B cell (primary cell): ENCODE measurements at regions not wholly inside any gene's neighbourhood (a gene's known extent, or its start where the extent isn't known, plus 50 kb on each side); places are given as distances from the start of the nearest gene placed in this dataset.

Source experiments
- ATAC-seq: fragments of 200-7000 bp; cut with Tn5 transposase; one replicate; pipeline ENCODE4 v1.10.0; 2021; ENCODE audit warnings: low read depth, mild to moderate bottlenecking, moderate number of reproducible peaks, moderate library complexity
- CTCF ChIA-PET: fragments of 350-600 bp; sonication (Branson Sonifier 250); formaldehyde crosslinking; loops from one replicate; lab custom pipeline; 2021; ENCODE audit warnings: antibody characterized with exemption, inconsistent platforms; lab: Charles Lee
- POLR2A ChIA-PET: fragments of 350-600 bp; sonication (Branson Sonifier 250); formaldehyde crosslinking; loops from one replicate; lab custom pipeline; 2021; ENCODE audit warnings: antibody characterized with exemption; lab: Charles Lee
- DNase-seq: peaks from one replicate; pipeline ENCODE4 v3.0.0; 2013
- H2AFZ ChIP-seq: 2 replicates; pipeline ENCODE4 v1.6.1; 2012; ENCODE audit warnings: mild to moderate bottlenecking, low read depth, low read length; ENCODE audit not compliant: insufficient read depth, poor library complexity, severe bottlenecking
- H3K27ac ChIP-seq, 2 donors: 1 replicate in 1 of 2; 2 replicates in 1 of 2; pipeline ENCODE4 v1.5.1; 2012 to 2013; ENCODE audit warnings: low read length in 2 of 2, mild to moderate bottlenecking in 2 of 2, moderate library complexity in 1 of 2
- H3K27me3 ChIP-seq, 4 experiments: fragments of 200-600 bp in 1 of 4; sonication (generic) in 1 of 4; replicated peaks in 1 of 4; 1 replicate in 2 of 4; 2 replicates in 2 of 4; pipeline versions ENCODE4 v1.6.1 to v1.7.0; 2013 to 2016; ENCODE audit warnings: low read length in 3 of 4, mild to moderate bottlenecking in 2 of 4, mixed read lengths in 1 of 4, moderate library complexity in 1 of 4; ENCODE audit not compliant: insufficient read depth in 4 of 4, control insufficient read depth in 3 of 4; ENCODE audit errors: control extremely low read depth in 1 of 4
- H3K36me3 ChIP-seq, 2 experiments: replicated peaks in 1 of 2; 1 replicate in 1 of 2; 2 replicates in 1 of 2; pipeline versions ENCODE4 v1.6.1 to v1.7.1; 2013; ENCODE audit warnings: low read length in 1 of 2; ENCODE audit not compliant: insufficient read depth in 2 of 2, control insufficient read depth in 1 of 2; ENCODE audit errors: control extremely low read depth in 1 of 2, extremely low read depth in 1 of 2
- H3K4me1 ChIP-seq, 2 donors: fragments of 200-600 bp in 1 of 2; sonication (generic) in 1 of 2; 1 replicate in 1 of 2; 2 replicates in 1 of 2; pipeline versions ENCODE4 v1.5.1 to v1.6.1; 2013 to 2017; ENCODE audit warnings: low read length in 2 of 2; ENCODE audit not compliant: control insufficient read depth in 2 of 2, insufficient read depth in 2 of 2
- H3K4me2 ChIP-seq: replicated peaks from 2 replicates; pipeline ENCODE3; 2012; ENCODE audit warnings: mild to moderate bottlenecking, low read depth, low read length; ENCODE audit not compliant: poor library complexity, severe bottlenecking
- H3K4me3 ChIP-seq, 5 experiments: fragments of 200-600 bp in 1 of 5; sonication (generic) in 1 of 5; 1 replicate in 3 of 5; 2 replicates in 2 of 5; pipeline versions ENCODE4 v1.5.1 to v1.7.0; 2011 to 2016; ENCODE audit warnings: low read length in 4 of 5, mild to moderate bottlenecking in 4 of 5, low read depth in 2 of 5, control low read depth in 1 of 5, moderate library complexity in 1 of 5; ENCODE audit not compliant: insufficient read depth in 1 of 5; ENCODE audit errors: control extremely low read depth in 1 of 5, extremely low read depth in 1 of 5
- H3K79me2 ChIP-seq: fragments of 200-600 bp; sonication (generic); one replicate; pipeline ENCODE4 v1.6.0; 2016; ENCODE audit warnings: low read length; ENCODE audit not compliant: control insufficient read depth, insufficient read depth
- H3K9ac ChIP-seq: fragments of 200-600 bp; sonication (generic); 2 replicates; pipeline ENCODE4 v1.6.1; 2017; ENCODE audit warnings: mild to moderate bottlenecking, low read length, moderate library complexity
- H3K9me3 ChIP-seq, 3 donors: one replicate each; pipeline versions ENCODE4 v1.6.1 to v1.7.1; 2013; ENCODE audit warnings: low read length in 2 of 3; ENCODE audit not compliant: control insufficient read depth in 2 of 3, insufficient read depth in 1 of 3; ENCODE audit errors: control extremely low read depth in 1 of 3
- H4K20me1 ChIP-seq: 2 replicates; pipeline ENCODE4 v1.6.0; 2012; ENCODE audit warnings: mild to moderate bottlenecking, low read length; ENCODE audit not compliant: insufficient read depth, control insufficient read depth, poor library complexity, severe bottlenecking
- H3K27ac Mint-ChIP-seq: one replicate; pipeline ENCODE4 v1.8.0; 2021; ENCODE audit warnings: mixed read lengths
- H3K27me3 Mint-ChIP-seq: one replicate; pipeline ENCODE4 v1.8.0; 2021; ENCODE audit warnings: mixed read lengths
- H3K4me1 Mint-ChIP-seq: one replicate; pipeline ENCODE4 v1.8.0; 2021; ENCODE audit warnings: mixed read lengths
- H3K4me3 Mint-ChIP-seq: one replicate; pipeline ENCODE4 v1.8.0; 2021; ENCODE audit warnings: mixed read lengths
- H3K9me3 Mint-ChIP-seq: one replicate; pipeline ENCODE4 v1.8.0; 2022; ENCODE audit warnings: mixed read lengths; ENCODE audit not compliant: insufficient read depth
- CTCF ChIP-seq: fragments of 200-600 bp; IDR thresholded peaks from one replicate; pipeline ENCODE4 v1.8.0; 2022; ENCODE audit warnings: antibody characterized with exemption, mild to moderate bottlenecking
- EZH2 ChIP-seq: IDR thresholded peaks from 2 replicates; pipeline ENCODE4 v1.6.1; 2012; ENCODE audit warnings: borderline replicate concordance, low read depth, mild to moderate bottlenecking, moderate library complexity, low read length; ENCODE audit not compliant: insufficient read depth, poor library complexity, severe bottlenecking
- WGBS: methylation state at CpG from one replicate; pipeline ENCODE4 v1.1.5; 2013; ENCODE audit warnings: missing lambda C conversion rate; ENCODE audit not compliant: insufficient coverage; 5-methylcytosine and 5-hydroxymethylcytosine counted together
- intact Hi-C: fragments of 100-400 bp; cut with micrococcal nuclease; formaldehyde crosslinking; loops from one replicate; pipeline ENCODE4 v1.10.0; 2022

GRCh38 chr4:56210397-56210796 lies 176.9 kb downstream of the AASDH start:
- intact Hi-C loops = no loop called here
- no peaks in the 10 kb centered on the region for H3K4me1 ChIP-seq
- H3K36me3 ChIP-seq = no peaks in the 10 kb centered on the region
- H4K20me1 ChIP-seq = no peaks in the 10 kb centered on the region
- no peak overlapping the region for H3K4me3 Mint-ChIP-seq
- no peak overlapping the region for H3K27ac ChIP-seq
- ATAC-seq = no peak
- no peaks in the 10 kb centered on the region for H3K27me3 Mint-ChIP-seq
- no peak for DNase-seq
- no peak overlapping the region for H3K4me3 ChIP-seq
- no CpG with 5 or more reads among the region's 1 CpG for WGBS
- H3K9me3 Mint-ChIP-seq = peaks cover 8% of the 10 kb centered on the region
- TF ChIP-seq CTCF (no peak), EZH2 (no peak)
- no peak overlapping the region for H3K4me2 ChIP-seq
- no peaks in the 10 kb centered on the region for H3K79me2 ChIP-seq
- ChIA-PET CTCF (no interaction called here), POLR2A (no interaction called here)
- no peaks in the 10 kb centered on the region for H3K27me3 ChIP-seq
- H3K27ac Mint-ChIP-seq = no peak overlapping the region
- no peak overlapping the region for H3K9ac ChIP-seq
- H3K9me3 ChIP-seq = peaks cover 2 to 11% (median 8%) of the 10 kb centered on the region in 3 donors
- no peaks in the 10 kb centered on the region for H3K4me1 Mint-ChIP-seq
- no peak overlapping the region for H2AFZ ChIP-seq

- Histone ChIP-seq H3K9ac (no peak overlapping the region), H2AFZ (no peak overlapping the region), H3K27ac (no peak overlapping the region), H3K36me3 (no peaks in the 10 kb centered on the region), H3K4me2 (no peak overlapping the region), H3K4me3 (no peak overlapping the region), H3K4me1 (no peaks in the 10 kb centered on the region), H3K9me3 (peaks cover 2 to 11% (median 8%) of the 10 kb centered on the region in 3 donors), H4K20me1 (no peaks in the 10 kb centered on the region), H3K27me3 (no peaks in the 10 kb centered on the region), H3K79me2 (no peaks in the 10 kb centered on the region)
- DNase-seq (no peak), ATAC-seq (no peak)
- Mint-ChIP-seq H3K27ac (no peak overlapping the region), H3K27me3 (no peaks in the 10 kb centered on the region), H3K4me3 (no peak overlapping the region), H3K4me1 (no peaks in the 10 kb centered on the region), H3K9me3 (peaks cover 8% of the 10 kb centered on the region)
- no peak for TF ChIP-seq CTCF
- TF ChIP-seq EZH2 = no peak
- intact Hi-C loops = no loop called here
- POLR2A ChIA-PET = no interaction called here
- CTCF ChIA-PET = no interaction called here
- WGBS = 89% methylated on average over 1 of the region's 3 CpGs
These were observed 177.5 kb downstream of the AASDH start for GRCh38 chr4:56209767-56210166.
